H9 (cell line): ENCODE measurements at regions not wholly inside any gene's neighbourhood (a gene's known extent, or its start where the extent isn't known, plus 50 kb on each side); places are given as distances from the start of the nearest gene placed in this dataset.

Source experiments
- DNase-seq: peaks from one replicate; pipeline ENCODE4 v3.0.0-alpha.2; 2017
- H2AFZ ChIP-seq: one replicate; pipeline ENCODE4 v1.6.1; 2013; ENCODE audit warnings: mild to moderate bottlenecking, low read length, control low read depth, moderate library complexity
- H2AK5ac ChIP-seq: 2 replicates; pipeline ENCODE4 v1.6.1; 2013; ENCODE audit warnings: low read length, control low read depth, mixed read lengths; ENCODE audit not compliant: insufficient read length
- H2BK120ac ChIP-seq: one replicate; pipeline ENCODE4 v1.6.1; 2013; ENCODE audit warnings: low read depth, mild to moderate bottlenecking, low read length, control low read depth, inconsistent platforms; ENCODE audit not compliant: poor library complexity, severe bottlenecking
- H2BK12ac ChIP-seq: 2 replicates; pipeline ENCODE4 v1.6.1; 2013; ENCODE audit warnings: low read length, control low read depth, mixed read lengths, low read depth; ENCODE audit not compliant: insufficient read length
- H2BK15ac ChIP-seq: 2 replicates; pipeline ENCODE4 v1.6.1; 2013; ENCODE audit warnings: low read depth, low read length, control low read depth
- H2BK20ac ChIP-seq: one replicate; pipeline ENCODE4 v1.6.1; 2013; ENCODE audit warnings: low read depth, mild to moderate bottlenecking, low read length, control low read depth, inconsistent platforms; ENCODE audit not compliant: poor library complexity, severe bottlenecking
- H2BK5ac ChIP-seq: 2 replicates; pipeline ENCODE4 v1.6.1; 2013; ENCODE audit warnings: low read length, control low read depth, mixed read lengths; ENCODE audit not compliant: insufficient read length
- H3K14ac ChIP-seq: 2 replicates; pipeline ENCODE4 v1.6.1; 2013; ENCODE audit warnings: low read length, control low read depth; ENCODE audit not compliant: insufficient read depth
- H3K18ac ChIP-seq: 2 replicates; pipeline ENCODE4 v1.6.1; 2013; ENCODE audit warnings: low read depth, mild to moderate bottlenecking, mixed read lengths, low read length, control low read depth; ENCODE audit not compliant: insufficient read length
- H3K23ac ChIP-seq: 2 replicates; pipeline ENCODE4 v1.6.1; 2013; ENCODE audit warnings: low read length, control low read depth, mixed read lengths, low read depth; ENCODE audit not compliant: insufficient read length
- H3K23me2 ChIP-seq: 2 replicates; pipeline ENCODE4 v1.6.1; 2013; ENCODE audit warnings: low read depth, mild to moderate bottlenecking, mixed read lengths, low read length, control low read depth; ENCODE audit not compliant: insufficient read length, poor library complexity, severe bottlenecking
- H3K27ac ChIP-seq: 2 replicates; pipeline ENCODE4 v1.5.1; 2013; ENCODE audit warnings: low read length, control low read depth, mixed read lengths, low read depth; ENCODE audit not compliant: insufficient read length
- H3K27me3 ChIP-seq: 2 replicates; pipeline ENCODE4 v1.6.1; 2013; ENCODE audit warnings: low read length, control low read depth, inconsistent platforms; ENCODE audit not compliant: insufficient read depth
- H3K4ac ChIP-seq: 2 replicates; pipeline ENCODE4 v1.6.1; 2013; ENCODE audit warnings: low read depth, mild to moderate bottlenecking, control low read depth, inconsistent platforms, low read length, moderate library complexity
- H3K4me1 ChIP-seq: 2 replicates; pipeline ENCODE4 v1.6.1; 2013; ENCODE audit warnings: low read length, control low read depth, inconsistent platforms; ENCODE audit not compliant: insufficient read depth
- H3K4me2 ChIP-seq: 2 replicates; pipeline ENCODE4 v1.6.1; 2013; ENCODE audit warnings: low read length, control low read depth, mixed read lengths; ENCODE audit not compliant: insufficient read length, insufficient read depth
- H3K56ac ChIP-seq: 2 replicates; pipeline ENCODE4 v1.6.1; 2013; ENCODE audit warnings: low read depth, mild to moderate bottlenecking, mixed read lengths, low read length, control low read depth; ENCODE audit not compliant: insufficient read length
- H3K79me1 ChIP-seq: 2 replicates; pipeline ENCODE4 v1.6.1; 2013; ENCODE audit warnings: low read depth, mild to moderate bottlenecking, moderate library complexity, low read length, control low read depth, inconsistent platforms; ENCODE audit not compliant: insufficient read depth, poor library complexity, severe bottlenecking
- H3K79me2 ChIP-seq: 2 replicates; pipeline ENCODE4 v1.6.1; 2013; ENCODE audit warnings: low read length, control low read depth, inconsistent platforms; ENCODE audit not compliant: insufficient read depth
- H3K9ac ChIP-seq: 2 replicates; pipeline ENCODE4 v1.6.1; 2013; ENCODE audit warnings: low read length, control low read depth, mixed read lengths; ENCODE audit not compliant: insufficient read length; ENCODE audit errors: extremely low read depth
- H3K9me3 ChIP-seq: one replicate; pipeline ENCODE4 v1.6.1; 2013; ENCODE audit warnings: low read depth, low read length, inconsistent platforms; ENCODE audit not compliant: control insufficient read depth
- H3T11ph ChIP-seq: one replicate; pipeline ENCODE4 v1.6.1; 2013; ENCODE audit warnings: mild to moderate bottlenecking, low read length, control low read depth, inconsistent platforms
- H4K20me1 ChIP-seq: one replicate; pipeline ENCODE4 v1.6.1; 2013; ENCODE audit not compliant: control insufficient read depth, insufficient read length, insufficient read depth
- H4K5ac ChIP-seq: 2 replicates; pipeline ENCODE4 v1.6.1; 2013; ENCODE audit warnings: low read depth, mild to moderate bottlenecking, mixed read lengths, low read length, control low read depth; ENCODE audit not compliant: insufficient read length
- H4K8ac ChIP-seq: replicated peaks from 2 replicates; pipeline ENCODE4 v1.6.1; 2013; ENCODE audit warnings: low read length, control low read depth, mixed read lengths, low read depth; ENCODE audit not compliant: insufficient read length
- H4K91ac ChIP-seq: 2 replicates; pipeline ENCODE4 v1.6.1; 2013; ENCODE audit warnings: low read depth, mild to moderate bottlenecking, moderate library complexity, mixed read lengths, low read length, control low read depth; ENCODE audit not compliant: insufficient read length
- H3K27ac Mint-ChIP-seq, 3 experiments: 2 replicates in 2 of 3; 3 replicates in 1 of 3; pipeline ENCODE4 v1.8.0; 2020 to 2021; ENCODE audit warnings: mixed read lengths in 3 of 3, mild to moderate bottlenecking in 1 of 3, moderate library complexity in 1 of 3
- H3K27me3 Mint-ChIP-seq: 2 replicates; pipeline ENCODE4 v1.8.0; 2021; ENCODE audit warnings: low read depth, mild to moderate bottlenecking, moderate library complexity, mixed read lengths
- H3K36me3 Mint-ChIP-seq, 3 experiments: 2 replicates in 2 of 3; 3 replicates in 1 of 3; pipeline ENCODE4 v1.8.0; 2020 to 2021; ENCODE audit warnings: low read depth in 3 of 3, mixed read lengths in 3 of 3; ENCODE audit not compliant: insufficient read depth in 1 of 3
- H3K4me1 Mint-ChIP-seq, 2 experiments: 2 replicates each; pipeline ENCODE4 v1.8.0; 2020; ENCODE audit warnings: mixed read lengths in 2 of 2
- H3K4me3 Mint-ChIP-seq, 2 experiments: 2 replicates in 1 of 2; 3 replicates in 1 of 2; pipeline ENCODE4 v1.8.0; 2020 to 2021; ENCODE audit warnings: mild to moderate bottlenecking in 2 of 2, mixed read lengths in 2 of 2, moderate library complexity in 1 of 2
- H3K9me3 Mint-ChIP-seq, 2 experiments: 2 replicates in 1 of 2; 3 replicates in 1 of 2; pipeline ENCODE4 v1.8.0; 2020; ENCODE audit warnings: mild to moderate bottlenecking in 2 of 2, mixed read lengths in 2 of 2, moderate library complexity in 1 of 2
- WGBS: extraction: QIAGEN DNeasy Blood & Tissue Kit; methylation state at CpG from one replicate; pipeline ENCODE4 v1.1.7; 2013; ENCODE audit warnings: missing lambda C conversion rate, low lambda C conversion rate, mixed read lengths; ENCODE audit not compliant: insufficient read length; ENCODE audit errors: extremely low coverage; 5-methylcytosine and 5-hydroxymethylcytosine counted together
- TF ChIP-seq, protein P1 (sequence below): fragments of 200-600 bp; sonication (generic); conservative IDR thresholded peaks from 3 replicates; pipeline ENCODE4 v1.8.0; 2021; ENCODE audit warnings: antibody characterized with exemption, mild to moderate bottlenecking

DNA sequence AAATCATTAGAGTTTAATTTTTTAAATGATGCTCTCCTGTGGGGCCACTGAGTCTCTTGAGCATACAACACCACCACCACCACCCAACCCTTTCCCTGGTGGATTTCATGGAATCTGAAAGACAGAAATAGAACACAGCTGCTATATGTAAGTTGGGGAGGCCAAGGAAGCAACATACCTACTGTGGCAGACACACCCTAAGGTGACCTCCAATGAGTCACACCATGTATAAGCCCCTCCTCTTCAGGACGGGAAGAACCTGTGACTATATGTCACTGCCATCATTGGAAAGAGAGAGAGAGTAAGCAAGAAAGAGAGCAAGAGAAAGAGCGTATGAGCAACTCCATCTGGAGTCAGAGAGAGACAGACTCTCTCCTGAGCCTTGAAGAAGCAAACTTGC is 172.4 kb upstream of the NFE2L3 start:
- Histone ChIP-seq H2AK5ac (no peak overlapping the region), H3K4ac (no peak overlapping the region), H4K20me1 (no peaks in the 10 kb centered on the region), H4K8ac (no peak overlapping the region), H4K5ac (no peak overlapping the region), H3K14ac (no peak overlapping the region), H3K27me3 (no peaks in the 10 kb centered on the region; the same call in 1 of the 2 replicates), H3K79me2 (peaks cover 3% of the 10 kb centered on the region; the same call in 1 of the 2 replicates), H3K9ac (no peak overlapping the region), H2BK12ac (no peak overlapping the region), H3K9me3 (no peaks in the 10 kb centered on the region), H3K56ac (no peak overlapping the region), H2BK15ac (no peak overlapping the region), H3T11ph (no peak overlapping the region), H2BK20ac (no peak overlapping the region), H3K23ac (no peak overlapping the region), H3K27ac (no peak overlapping the region), H2AFZ (no peak overlapping the region), H3K4me2 (no peak overlapping the region), H3K23me2 (no peaks in the 10 kb centered on the region), H4K91ac (no peak overlapping the region), H3K4me1 (no peaks in the 10 kb centered on the region), H3K79me1 (no peaks in the 10 kb centered on the region), H2BK120ac (no peak overlapping the region), H2BK5ac (no peak overlapping the region), H3K18ac (no peak overlapping the region)
- Mint-ChIP-seq H3K27me3 (peaks cover 5% of the 10 kb centered on the region; the same call in 1 of the 2 replicates), H3K4me3 (no peak overlapping the region), H3K4me1 (no peaks in the 10 kb centered on the region), H3K9me3 (peaks cover 15 to 19% of the 10 kb centered on the region in 2 experiments), H3K27ac (no peak overlapping the region), H3K36me3 (peaks cover 0 to 18% (median 2%) of the 10 kb centered on the region in 3 experiments; a peak in 2 of 7 replicates)
- TF ChIP-seq, protein P1, sequence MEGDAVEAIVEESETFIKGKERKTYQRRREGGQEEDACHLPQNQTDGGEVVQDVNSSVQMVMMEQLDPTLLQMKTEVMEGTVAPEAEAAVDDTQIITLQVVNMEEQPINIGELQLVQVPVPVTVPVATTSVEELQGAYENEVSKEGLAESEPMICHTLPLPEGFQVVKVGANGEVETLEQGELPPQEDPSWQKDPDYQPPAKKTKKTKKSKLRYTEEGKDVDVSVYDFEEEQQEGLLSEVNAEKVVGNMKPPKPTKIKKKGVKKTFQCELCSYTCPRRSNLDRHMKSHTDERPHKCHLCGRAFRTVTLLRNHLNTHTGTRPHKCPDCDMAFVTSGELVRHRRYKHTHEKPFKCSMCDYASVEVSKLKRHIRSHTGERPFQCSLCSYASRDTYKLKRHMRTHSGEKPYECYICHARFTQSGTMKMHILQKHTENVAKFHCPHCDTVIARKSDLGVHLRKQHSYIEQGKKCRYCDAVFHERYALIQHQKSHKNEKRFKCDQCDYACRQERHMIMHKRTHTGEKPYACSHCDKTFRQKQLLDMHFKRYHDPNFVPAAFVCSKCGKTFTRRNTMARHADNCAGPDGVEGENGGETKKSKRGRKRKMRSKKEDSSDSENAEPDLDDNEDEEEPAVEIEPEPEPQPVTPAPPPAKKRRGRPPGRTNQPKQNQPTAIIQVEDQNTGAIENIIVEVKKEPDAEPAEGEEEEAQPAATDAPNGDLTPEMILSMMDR = no peak
- no CpG with 5 or more reads among the region's 2 CpGs for WGBS
- DNase-seq = no peak
